ENCODE measurements at regions not wholly inside any gene's neighbourhood (a gene's known extent, or its start where the extent isn't known, plus 50 kb on each side); places are given as distances from the start of the nearest gene placed in this dataset.

DNA sequence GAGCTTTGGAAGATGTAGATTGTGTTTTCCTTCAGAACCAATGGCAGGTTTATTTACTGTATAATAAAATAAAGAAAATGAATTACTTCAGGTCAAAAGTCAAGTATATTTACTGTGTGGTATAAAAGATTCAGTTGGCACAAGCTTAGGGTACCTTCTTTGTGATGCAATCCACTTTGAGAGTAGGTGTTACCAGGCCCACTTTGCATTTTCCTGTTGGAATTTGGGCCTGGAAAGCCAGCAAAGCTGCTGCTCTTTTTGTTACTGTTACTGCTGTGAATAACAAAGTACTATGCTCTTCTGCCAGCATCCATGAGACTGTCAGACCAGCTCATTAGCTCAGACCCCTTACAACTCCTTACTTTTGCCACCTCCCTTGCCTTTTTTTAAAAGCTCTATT, 649.0 kb upstream of the SEL1L start:
- Histone ChIP-seq H3K27me3 (replicated peaks) (no peaks in the 10 kb centered on the region), H3K36me3 (no peaks in the 10 kb centered on the region), H3K27ac (no peak overlapping the region), H3K9me3 (replicated peaks) (no peaks in the 10 kb centered on the region; the same call in 1 of the 2 replicates), H3K4me3 (no peak overlapping the region), H3K4me1 (replicated peaks) (no peaks in the 10 kb centered on the region)
- DNase-seq (ENCODE audit: low read depth in 1 of 2, low spot score in 2 of 2) = no peak

DNA sequence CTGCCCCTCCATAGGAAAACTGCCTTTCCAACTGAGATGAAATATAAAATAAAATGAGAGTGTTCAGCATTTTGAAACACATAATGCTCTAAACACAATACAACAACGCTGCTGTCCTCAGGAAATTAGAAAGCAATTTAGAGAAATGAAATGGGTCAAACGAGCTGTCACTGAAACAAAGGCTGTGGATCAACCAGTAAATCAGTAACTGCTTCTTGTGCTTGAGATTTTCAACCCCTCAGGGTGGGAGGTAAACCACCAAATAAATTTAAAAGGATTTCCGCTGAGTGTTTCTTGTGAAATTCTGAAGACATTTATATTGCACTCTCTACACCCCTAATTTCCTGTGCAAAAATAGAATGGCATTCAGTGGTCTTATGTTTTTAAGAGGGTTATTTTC, 657.1 kb upstream of the SEL1L start:
- no peak for DNase-seq (ENCODE audit: low read depth in 1 of 2, low spot score in 2 of 2)
- no peaks in the 10 kb centered on the region for H3K4me1 ChIP-seq (replicated peaks)

DNA sequence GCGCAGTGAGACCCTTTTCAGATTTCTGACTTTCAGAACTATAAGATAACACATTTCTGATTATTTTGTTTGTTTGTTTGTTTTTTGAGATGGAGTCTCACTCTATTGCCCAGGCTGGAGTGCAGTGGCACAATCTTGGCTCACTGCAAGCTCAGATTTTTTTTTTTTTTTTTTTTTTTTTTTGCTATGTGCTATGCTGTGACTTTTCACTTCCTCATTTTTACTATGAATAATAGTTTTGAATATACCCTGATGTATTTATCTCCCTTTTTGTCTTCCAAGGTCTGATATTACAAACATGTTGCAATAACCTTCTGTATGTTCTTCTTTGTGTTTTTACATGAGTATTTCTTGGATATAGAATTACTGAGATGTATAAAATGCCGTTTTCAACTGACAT, 658.7 kb upstream of the SEL1L start:
- Histone ChIP-seq H3K4me3 (no peak overlapping the region), H3K27ac (no peak overlapping the region), H3K9me3 (replicated peaks) (no peaks in the 10 kb centered on the region; the same call in 1 of the 2 replicates), H3K27me3 (replicated peaks) (no peaks in the 10 kb centered on the region), H3K36me3 (no peaks in the 10 kb centered on the region), H3K4me1 (replicated peaks) (no peaks in the 10 kb centered on the region)
- DNase-seq (ENCODE audit: low read depth in 1 of 2, low spot score in 2 of 2) = no peak

More for the DNA sequence above, 657.1 kb upstream of the SEL1L start:
- H3K36me3 ChIP-seq = no peaks in the 10 kb centered on the region
- no peaks in the 10 kb centered on the region for H3K27me3 ChIP-seq (replicated peaks)
- no peak overlapping the region for H3K27ac ChIP-seq
- H3K9me3 ChIP-seq (replicated peaks) = no peaks in the 10 kb centered on the region; the same call in 1 of the 2 replicates
- no peak overlapping the region for H3K4me3 ChIP-seq

DNA sequence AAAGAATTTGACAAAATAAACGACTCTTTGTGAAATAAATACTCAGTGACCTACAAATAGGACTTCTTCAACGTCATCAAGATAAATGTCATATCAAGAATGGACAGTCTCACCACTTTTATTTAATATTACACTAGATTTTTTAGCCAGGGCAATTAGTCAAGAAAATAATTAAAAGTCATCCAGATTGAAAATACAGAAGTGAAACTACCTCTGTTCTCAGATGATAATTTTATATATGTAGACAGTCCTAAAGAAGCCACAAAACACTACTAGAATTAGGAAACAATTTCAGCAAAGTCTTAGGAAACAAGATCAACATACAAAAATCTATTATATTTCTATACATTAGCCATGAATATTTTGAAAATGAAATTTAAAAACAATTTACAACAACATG, 689.6 kb upstream of the SEL1L start:
- Histone ChIP-seq H3K9me3 (replicated peaks) (0 out of 2 replicates have a peak, but pooled peaks cover 3% of the 10 kb centered on the region), H3K36me3 (no peaks in the 10 kb centered on the region), H3K4me3 (no peak overlapping the region), H3K27ac (no peak overlapping the region), H3K27me3 (replicated peaks) (no peaks in the 10 kb centered on the region), H3K4me1 (replicated peaks) (no peaks in the 10 kb centered on the region)
- no peak for DNase-seq (ENCODE audit: low read depth in 1 of 2, low spot score in 2 of 2)

DNA sequence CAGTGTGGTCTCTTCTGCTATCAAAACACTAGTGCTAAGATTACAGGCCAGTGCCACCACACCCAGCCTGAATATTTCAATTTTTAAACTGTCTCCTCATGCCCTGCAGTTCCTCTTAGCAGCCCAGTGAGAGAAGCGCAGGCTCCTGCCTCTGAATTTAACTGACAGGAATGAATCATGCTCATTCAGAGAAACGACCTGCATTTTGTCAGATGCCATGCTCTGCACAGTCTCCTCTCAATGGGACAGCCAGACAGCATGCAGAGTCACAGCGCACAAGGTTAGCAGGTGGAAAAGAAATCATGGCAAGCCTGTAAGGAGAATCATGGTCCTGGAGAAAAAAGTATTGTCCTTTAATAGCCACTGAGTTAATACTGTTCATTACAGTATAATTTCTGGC, 691.0 kb upstream of the SEL1L start:
- no peaks in the 10 kb centered on the region for H3K36me3 ChIP-seq
- DNase-seq (ENCODE audit: low read depth in 1 of 2, low spot score in 2 of 2) = no peak
- H3K27me3 ChIP-seq (replicated peaks) = no peaks in the 10 kb centered on the region
- H3K4me1 ChIP-seq (replicated peaks) = no peaks in the 10 kb centered on the region
- H3K4me3 ChIP-seq = no peak overlapping the region
- H3K27ac ChIP-seq = no peak overlapping the region
- no peaks in the 10 kb centered on the region for H3K9me3 ChIP-seq (replicated peaks)

DNA sequence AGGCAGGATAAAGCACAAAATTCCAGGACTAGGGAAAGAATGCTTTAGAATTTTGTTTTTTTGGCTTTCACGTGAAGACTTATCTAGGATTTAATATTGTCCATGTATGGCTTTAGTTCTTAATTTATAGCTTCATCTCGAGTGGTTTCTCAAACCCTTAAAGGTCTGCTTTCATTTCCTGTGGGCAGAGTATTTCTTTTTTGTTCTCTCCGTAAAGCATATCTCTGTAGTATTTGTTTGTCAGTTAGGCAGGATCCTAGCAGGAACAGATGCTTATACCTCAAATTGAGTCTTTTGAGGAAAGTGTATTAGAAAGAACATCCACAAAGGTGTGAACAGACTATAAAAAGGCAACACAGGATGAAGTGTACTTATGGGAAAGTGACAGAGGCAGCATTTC, 697.1 kb upstream of the SEL1L start:
- no peaks in the 10 kb centered on the region for H3K9me3 ChIP-seq (replicated peaks)
- H3K36me3 ChIP-seq = no peaks in the 10 kb centered on the region
- H3K27me3 ChIP-seq (replicated peaks) = no peaks in the 10 kb centered on the region

DNA sequence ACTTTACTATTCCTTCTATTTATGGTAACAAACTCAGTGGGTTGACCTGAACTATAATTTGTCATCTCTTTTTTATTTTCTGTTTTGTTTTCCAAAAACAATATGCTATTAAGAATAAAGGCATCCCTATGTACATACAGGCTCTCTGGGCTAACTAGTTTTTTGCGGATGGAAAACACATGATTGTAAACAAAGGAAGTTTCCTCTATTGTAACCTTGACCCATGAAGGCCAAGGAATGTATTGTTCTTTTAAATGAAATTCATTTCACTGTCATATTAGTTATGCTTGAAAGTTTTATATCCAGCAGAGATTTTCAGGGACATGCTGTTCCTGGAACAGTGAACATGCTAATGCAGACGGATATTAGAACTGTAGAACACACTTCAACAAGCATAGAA, 705.0 kb upstream of the SEL1L start:
- DNase-seq (ENCODE audit: low read depth in 1 of 2, low spot score in 2 of 2) = no peak
- Histone ChIP-seq H3K9me3 (replicated peaks) (no peaks in the 10 kb centered on the region), H3K27me3 (replicated peaks) (no peaks in the 10 kb centered on the region), H3K27ac (no peak overlapping the region), H3K4me3 (no peak overlapping the region), H3K4me1 (replicated peaks) (no peaks in the 10 kb centered on the region), H3K36me3 (no peaks in the 10 kb centered on the region)

More for the DNA sequence above, 697.1 kb upstream of the SEL1L start:
- Histone ChIP-seq H3K4me3 (no peak overlapping the region), H3K27ac (no peak overlapping the region), H3K4me1 (replicated peaks) (no peaks in the 10 kb centered on the region)
- DNase-seq (ENCODE audit: low read depth in 1 of 2, low spot score in 2 of 2) = no peak

DNA sequence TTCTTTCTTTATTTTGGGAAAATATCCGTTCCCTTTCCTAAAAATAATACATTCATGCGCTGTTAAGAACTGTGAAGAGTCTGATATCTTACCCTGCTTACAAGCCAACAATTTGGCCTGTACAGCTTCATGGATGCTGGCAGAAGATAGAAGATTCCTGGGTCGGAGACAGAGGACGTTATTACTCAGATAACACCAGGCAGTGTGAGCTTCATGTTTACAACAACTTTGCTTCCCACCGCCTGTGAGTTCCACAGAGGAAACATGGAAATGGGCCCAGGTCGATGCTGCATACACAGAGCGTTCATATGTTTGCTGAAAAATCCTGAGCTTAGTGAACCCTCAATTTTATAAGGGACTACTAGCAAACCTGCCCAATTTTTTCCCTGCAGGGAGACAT, 705.6 kb upstream of the SEL1L start:
- no peaks in the 10 kb centered on the region for H3K9me3 ChIP-seq (replicated peaks)
- no peak overlapping the region for H3K27ac ChIP-seq
- DNase-seq (ENCODE audit: low read depth in 1 of 2, low spot score in 2 of 2) = no peak
- no peaks in the 10 kb centered on the region for H3K36me3 ChIP-seq
- no peaks in the 10 kb centered on the region for H3K27me3 ChIP-seq (replicated peaks)
- no peak overlapping the region for H3K4me3 ChIP-seq
- no peaks in the 10 kb centered on the region for H3K4me1 ChIP-seq (replicated peaks)

DNA sequence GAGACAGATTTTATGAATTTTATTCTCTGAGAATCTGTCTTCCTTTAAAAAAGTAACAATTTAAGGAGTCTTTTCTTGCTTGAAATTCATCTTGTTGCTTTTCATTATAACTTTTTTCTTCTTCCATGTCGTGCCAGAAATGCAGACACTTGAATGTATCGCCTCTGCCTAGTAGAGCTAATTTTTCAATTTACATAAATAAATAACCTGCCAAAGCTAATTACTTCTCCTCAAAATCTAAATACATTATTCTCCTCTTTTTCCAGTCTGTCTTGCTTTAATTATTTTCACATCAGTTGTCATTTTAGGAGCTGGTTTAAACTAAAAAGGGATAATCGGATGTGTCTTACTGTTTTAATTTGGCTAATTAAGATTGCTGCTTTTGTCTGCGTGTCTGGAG, 711.1 kb upstream of the SEL1L start:
- H3K27me3 ChIP-seq (replicated peaks) = no peaks in the 10 kb centered on the region
- H3K27ac ChIP-seq = no peak overlapping the region
- DNase-seq (ENCODE audit: low read depth in 1 of 2, low spot score in 2 of 2) = no peak
- no peaks in the 10 kb centered on the region for H3K9me3 ChIP-seq (replicated peaks)
- H3K36me3 ChIP-seq = no peaks in the 10 kb centered on the region
- no peak overlapping the region for H3K4me3 ChIP-seq
- H3K4me1 ChIP-seq (replicated peaks) = no peaks in the 10 kb centered on the region

DNA sequence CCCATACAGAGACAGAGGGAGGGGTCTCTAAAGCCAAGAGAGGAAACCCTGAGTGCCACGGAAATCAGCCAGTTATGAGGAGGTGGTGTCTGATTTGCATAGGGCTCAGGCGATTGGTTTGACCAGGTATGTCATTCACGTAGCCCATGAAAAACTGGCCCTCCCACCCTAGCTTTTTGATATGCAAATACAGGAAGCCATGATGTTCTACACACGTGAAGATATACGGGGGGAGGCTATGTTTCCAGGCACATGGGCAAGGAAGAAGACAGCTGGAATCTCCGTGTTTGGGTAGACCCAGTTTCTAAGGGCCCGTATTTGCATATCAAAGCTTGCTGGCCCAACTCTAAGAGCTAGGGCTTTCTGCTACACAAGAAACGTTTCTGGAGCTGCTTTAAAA, 717.8 kb upstream of the SEL1L start:
- Histone ChIP-seq H3K9me3 (replicated peaks) (no peaks in the 10 kb centered on the region), H3K4me3 (no peak overlapping the region), H3K36me3 (no peaks in the 10 kb centered on the region), H3K27ac (no peak overlapping the region), H3K4me1 (replicated peaks) (no peaks in the 10 kb centered on the region), H3K27me3 (replicated peaks) (no peaks in the 10 kb centered on the region)
- DNase-seq (ENCODE audit: low read depth in 1 of 2, low spot score in 2 of 2) = no peak

DNA sequence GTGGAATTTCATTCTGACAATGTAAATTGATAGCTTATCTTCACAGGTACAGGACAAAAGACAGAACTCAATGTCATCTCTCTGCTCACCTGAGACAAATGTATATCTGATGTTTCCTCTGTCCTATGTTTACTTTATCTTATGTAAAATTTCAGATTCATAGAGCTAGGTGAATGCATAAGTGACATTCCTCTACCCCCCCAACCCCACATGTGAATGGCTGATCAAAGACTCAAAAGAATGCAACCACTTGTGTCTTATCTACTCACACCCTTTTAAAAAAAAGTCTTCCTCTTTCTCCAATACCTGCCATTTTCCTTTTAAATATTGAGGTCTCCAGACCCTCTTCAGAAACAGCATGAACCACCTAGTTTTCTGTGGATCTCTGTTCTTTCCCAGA, 736.6 kb upstream of the SEL1L start:
- no peak for DNase-seq (ENCODE audit: low read depth in 1 of 2, low spot score in 2 of 2)
- Histone ChIP-seq H3K9me3 (replicated peaks) (peaks cover 10% of the 10 kb centered on the region), H3K4me1 (replicated peaks) (no peaks in the 10 kb centered on the region), H3K4me3 (no peak overlapping the region), H3K27me3 (replicated peaks) (no peaks in the 10 kb centered on the region), H3K36me3 (no peaks in the 10 kb centered on the region), H3K27ac (no peak overlapping the region)

DNA sequence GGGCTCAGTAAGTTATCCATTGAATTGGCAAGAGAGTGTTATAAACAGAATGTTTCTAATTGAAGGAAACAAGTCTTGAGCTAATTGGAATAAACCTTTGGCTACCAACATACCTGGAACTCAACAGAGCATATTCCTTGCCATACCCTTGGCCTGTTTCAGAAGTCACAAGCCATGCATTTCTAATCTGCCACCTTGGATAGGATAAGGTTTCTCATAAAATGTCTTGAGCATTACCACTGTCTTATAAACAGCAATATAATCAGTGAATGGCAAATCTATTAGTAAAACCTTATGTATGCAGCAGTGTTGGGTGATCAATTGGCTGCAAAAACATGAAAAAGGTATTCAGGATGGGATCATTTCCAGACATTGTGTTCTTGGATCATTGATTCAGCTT, 765.2 kb upstream of the SEL1L start:
- H3K4me1 ChIP-seq (replicated peaks) = no peaks in the 10 kb centered on the region
- 0 out of 2 replicates have a peak, but pooled peaks cover 3% of the 10 kb centered on the region for H3K9me3 ChIP-seq (replicated peaks)
- no peak overlapping the region for H3K4me3 ChIP-seq
- no peak for DNase-seq (ENCODE audit: low read depth in 1 of 2, low spot score in 2 of 2)
- H3K27me3 ChIP-seq (replicated peaks) = no peaks in the 10 kb centered on the region
- no peak overlapping the region for H3K27ac ChIP-seq
- H3K36me3 ChIP-seq = no peaks in the 10 kb centered on the region

DNA sequence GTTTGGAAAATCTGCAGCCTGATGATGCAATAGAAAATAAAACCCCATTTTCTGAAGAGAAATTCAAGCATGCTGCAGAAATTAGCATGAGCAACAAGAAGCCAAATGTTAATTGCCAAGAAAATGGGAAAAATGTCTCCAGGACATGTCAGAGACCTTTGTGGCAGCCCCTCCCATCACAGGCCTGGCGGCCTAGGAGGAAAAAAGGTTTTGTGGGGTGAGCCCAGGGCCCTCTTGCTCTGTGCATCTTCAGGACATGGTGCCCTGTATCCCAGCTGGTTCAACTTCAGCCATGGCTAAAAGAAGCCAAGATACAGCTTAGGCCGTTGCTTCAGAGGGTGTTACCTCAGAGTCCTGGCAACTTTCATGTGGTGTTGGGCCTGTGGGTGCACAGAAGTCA, 775.5 kb upstream of the SEL1L start:
- Histone ChIP-seq H3K36me3 (no peaks in the 10 kb centered on the region), H3K27ac (no peak overlapping the region), H3K4me3 (no peak overlapping the region), H3K9me3 (replicated peaks) (peaks cover 4% of the 10 kb centered on the region; the same call in 1 of the 2 replicates), H3K4me1 (replicated peaks) (no peaks in the 10 kb centered on the region), H3K27me3 (replicated peaks) (no peaks in the 10 kb centered on the region)
- DNase-seq (ENCODE audit: low read depth in 1 of 2, low spot score in 2 of 2) = no peak

DNA sequence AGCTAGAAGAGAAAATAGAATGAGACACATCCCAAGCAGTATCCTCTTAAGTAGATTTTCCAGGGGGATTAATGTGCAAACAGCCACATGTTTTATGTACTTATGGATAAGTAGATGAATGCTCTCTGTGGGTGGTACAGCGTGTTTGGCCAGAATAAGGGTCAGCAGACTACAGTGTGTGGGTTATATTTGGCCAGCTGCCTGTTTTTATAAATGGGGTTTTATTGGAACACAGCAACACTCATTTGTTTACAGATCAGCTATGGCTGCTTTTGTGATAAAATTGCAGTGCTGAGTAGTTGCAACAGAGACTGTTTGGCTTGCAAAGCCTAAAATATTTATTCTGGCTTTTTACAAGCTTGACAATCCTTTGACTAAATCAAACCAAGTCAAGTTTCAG, 780.2 kb upstream of the SEL1L start:
- H3K36me3 ChIP-seq = no peaks in the 10 kb centered on the region
- no peak overlapping the region for H3K4me3 ChIP-seq
- no peaks in the 10 kb centered on the region for H3K4me1 ChIP-seq (replicated peaks)
- peaks cover 4% of the 10 kb centered on the region; the same call in 1 of the 2 replicates for H3K9me3 ChIP-seq (replicated peaks)
- H3K27ac ChIP-seq = no peak overlapping the region
- no peak for DNase-seq (ENCODE audit: low read depth in 1 of 2, low spot score in 2 of 2)
- no peaks in the 10 kb centered on the region for H3K27me3 ChIP-seq (replicated peaks)

DNA sequence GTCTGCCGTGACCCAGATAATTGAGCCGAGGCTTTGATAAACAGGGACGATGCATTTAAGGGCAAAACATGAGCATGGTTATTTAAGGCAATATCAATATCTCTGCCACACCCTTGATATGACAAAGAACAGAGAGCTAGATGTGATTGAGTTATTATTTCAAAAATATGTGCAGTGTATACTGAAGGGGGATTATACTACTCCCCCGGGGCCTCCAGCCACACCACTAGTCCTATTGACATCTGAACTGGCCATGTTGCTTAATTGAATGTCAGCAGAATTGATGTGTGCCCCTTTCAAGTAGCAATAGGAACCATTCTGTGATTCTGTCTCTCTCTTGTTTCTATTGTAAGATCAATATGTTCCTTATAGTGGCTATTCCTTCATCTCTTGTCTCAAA, 794.8 kb upstream of the SEL1L start:
- H3K4me1 ChIP-seq (replicated peaks) = no peaks in the 10 kb centered on the region
- DNase-seq (ENCODE audit: low read depth in 1 of 2, low spot score in 2 of 2) = no peak
- H3K36me3 ChIP-seq = no peaks in the 10 kb centered on the region
- no peaks in the 10 kb centered on the region for H3K27me3 ChIP-seq (replicated peaks)
- no peak overlapping the region for H3K27ac ChIP-seq
- no peak overlapping the region for H3K4me3 ChIP-seq
- H3K9me3 ChIP-seq (replicated peaks) = no peaks in the 10 kb centered on the region
